ENCODE measurements at regions not wholly inside any gene's neighbourhood (a gene's known extent, or its start where the extent isn't known, plus 50 kb on each side); places are given as distances from the start of the nearest gene placed in this dataset.

GRCh38 chr17:33804401-33804800 lies 450.7 kb upstream of the CCL2 start:
- no peaks in the 10 kb centered on the region for H3K4me1 ChIP-seq (ENCODE audit: control insufficient read depth, insufficient read depth, low read length)
- H3K18ac ChIP-seq (ENCODE audit: low read depth, low read length) = no peak overlapping the region
- H3K9me3 ChIP-seq (ENCODE audit: control insufficient read depth, insufficient read depth, low read length) = no peaks in the 10 kb centered on the region
- no peak overlapping the region for H4K5ac ChIP-seq (ENCODE audit: low read depth, low read length)
- no peak overlapping the region for H3K56ac ChIP-seq (ENCODE audit: extremely low read depth, insufficient read depth, low read length)
- H4K91ac ChIP-seq (ENCODE audit: insufficient read depth, low read depth, low read length) = no peak overlapping the region
- CTCF ChIA-PET = no interaction called here
- no peaks in the 10 kb centered on the region for H3K36me3 ChIP-seq (ENCODE audit: control insufficient read depth, insufficient read depth, low read length)
- H2BK20ac ChIP-seq (ENCODE audit: low read depth, low read length) = no peak overlapping the region
- no peak for DNase-seq
- no peak overlapping the region for H3K23ac ChIP-seq (ENCODE audit: low read depth, low read length)
- no peak overlapping the region for H3K4me3 ChIP-seq (ENCODE audit: insufficient read depth, low read depth, low read length)
- no peaks in the 10 kb centered on the region for H3K9me1 ChIP-seq (ENCODE audit: insufficient read depth, low read length)
- H2AK5ac ChIP-seq (ENCODE audit: low read depth, low read length) = no peak overlapping the region
- intact Hi-C loops (cut with micrococcal nuclease) (no loop called here), in situ Hi-C loops (cut with MboI; ENCODE audit: low sequenced_read_pairs) (no loop called here), dilution Hi-C loops (cut with HindIII; ENCODE audit: low sequenced_read_pairs, unreplicated experiment) (no loop called here)
- no peak overlapping the region for H2AK9ac ChIP-seq (replicated peaks; ENCODE audit: low read depth, low read length, poor library complexity)
- H2AFZ ChIP-seq (replicated peaks; ENCODE audit: low read length, poor library complexity) = no peak overlapping the region
- H2BK120ac ChIP-seq (ENCODE audit: low read depth, low read length) = no peak overlapping the region
- ATAC-seq (ENCODE audit: low read depth) = no peak
- no peak overlapping the region for H3K4me2 ChIP-seq (ENCODE audit: low read depth, low read length)
- BruUV-seq (replicated peaks) = no TSS peak
- TF ChIP-seq FOS (IDR thresholded peaks at IDR 0.05; ENCODE audit: low read depth, low read length) = no peak
- no peak for TF ChIP-seq MAFK (IDR thresholded peaks at IDR 0.05; ENCODE audit: low read depth, low read length)
- TF ChIP-seq CTCF (conservative IDR thresholded peaks at IDR 0.05; ENCODE audit: low read depth, low read length) = no peak
- TF ChIP-seq POLR2A (IDR thresholded peaks at IDR 0.05; ENCODE audit: low read depth, low read length) = no peak
- no peak for TF ChIP-seq MAZ (IDR thresholded peaks at IDR 0.05; ENCODE audit: borderline replicate concordance, low read depth, low read length)
- no peak for TF ChIP-seq RCOR1 (IDR thresholded peaks at IDR 0.05; ENCODE audit: insufficient replicate concordance, low read length)
- no peak for TF ChIP-seq RFX5 (IDR thresholded peaks at IDR 0.05; ENCODE audit: low read depth, low read length)
- TF ChIP-seq BHLHE40 (IDR thresholded peaks at IDR 0.05; ENCODE audit: low read depth, low read length) = no peak
- H3K14ac ChIP-seq (replicated peaks; ENCODE audit: low read depth, low read length) = no peak overlapping the region
- H3K4ac ChIP-seq (ENCODE audit: low read depth, low read length) = no peak overlapping the region
- no peak overlapping the region for H2BK5ac ChIP-seq (ENCODE audit: low read depth, low read length, poor library complexity, severe bottlenecking)
- no peak overlapping the region for H3K27ac ChIP-seq (ENCODE audit: insufficient read depth, low read length)
- H3K27me3 ChIP-seq (ENCODE audit: control insufficient read depth, insufficient read depth, low read length) = no peaks in the 10 kb centered on the region
- POLR2A ChIA-PET (ENCODE audit: unreplicated experiment) = no interaction called here
- no peak overlapping the region for H4K8ac ChIP-seq (ENCODE audit: low read depth in 2 of 2, low read length in 2 of 2)
- no peak overlapping the region for H3K9ac ChIP-seq (ENCODE audit: low read depth, low read length)
- H3K79me1 ChIP-seq (ENCODE audit: low read depth in 1 of 2, low read length in 2 of 2) = no peaks in the 10 kb centered on the region
- 80% methylated on average over 1 of the region's 4 CpGs; no CpG with 5 or more reads in 1 of the 2 experiments for WGBS, 2 experiments (ENCODE audit: extremely low coverage in 2 of 2, insufficient read length in 1 of 2)
- H2BK15ac ChIP-seq (ENCODE audit: low read depth, low read length) = no peak overlapping the region
- no peaks in the 10 kb centered on the region for H4K20me1 ChIP-seq (ENCODE audit: insufficient read depth, low read length)

Measured in IMR-90 (cell line).